SJSA1 (cell line): ENCODE measurements at regions not wholly inside any gene's neighbourhood (a gene's known extent, or its start where the extent isn't known, plus 50 kb on each side); places are given as distances from the start of the nearest gene placed in this dataset.
"Not testable (repeated sequence)": the region's sequence is repeated elsewhere in the genome, so short reads cannot be mapped to it uniquely, and the experiment has no call there.

Experiments
- DNase-seq, 2 experiments: peaks; one replicate each; pipeline ENCODE4 v3.0.0-alpha.2; 2015 to 2020; ENCODE audit warnings: low spot score in 2 of 2, low read depth in 1 of 2
- H3K27ac ChIP-seq: fragments of 250-450 bp; sonication (Bioruptor Pico); 2 replicates; pipeline ENCODE4 v1.5.1; 2020; ENCODE audit warnings: mild to moderate bottlenecking, moderate library complexity
- H3K27me3 ChIP-seq: fragments of 250-450 bp; sonication (Bioruptor Pico); replicated peaks from 2 replicates; pipeline ENCODE4 v1.5.1; 2020; ENCODE audit warnings: mild to moderate bottlenecking, moderate library complexity
- H3K36me3 ChIP-seq: fragments of 250-450 bp; sonication (Bioruptor Pico); 2 replicates; pipeline ENCODE4 v1.5.1; 2020; ENCODE audit warnings: mild to moderate bottlenecking
- H3K4me1 ChIP-seq: fragments of 250-450 bp; sonication (Bioruptor Pico); replicated peaks from 2 replicates; pipeline ENCODE4 v1.6.1; 2021; ENCODE audit warnings: mild to moderate bottlenecking
- H3K4me3 ChIP-seq: fragments of 250-450 bp; sonication (Bioruptor Pico); 2 replicates; pipeline ENCODE4 v1.5.1; 2020; ENCODE audit warnings: mild to moderate bottlenecking
- H3K9me3 ChIP-seq: fragments of 250-450 bp; sonication (Bioruptor Pico); replicated peaks from 2 replicates; pipeline ENCODE4 v1.5.1; 2020; ENCODE audit warnings: mild to moderate bottlenecking

DNA sequence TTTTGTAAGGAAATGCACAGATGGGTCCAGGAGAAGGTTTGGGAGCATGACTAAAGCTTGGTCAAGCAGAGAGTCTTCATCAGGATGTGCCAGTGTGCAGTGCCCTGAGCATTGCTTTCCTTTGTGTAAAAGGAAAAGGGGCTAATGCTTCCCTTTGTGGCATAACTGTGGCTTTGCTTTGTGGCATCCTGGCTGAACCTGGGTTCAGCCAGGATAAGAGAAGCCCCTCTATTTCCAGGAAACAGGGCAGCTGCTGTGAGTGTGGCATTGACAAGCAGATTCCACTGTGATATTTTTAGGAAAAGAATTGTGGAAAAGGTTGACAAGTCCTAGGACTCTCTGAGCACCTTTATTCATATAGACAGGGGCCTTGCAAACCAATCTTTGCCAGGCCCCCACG lies 193.4 kb upstream of the CXCL12 start:
- no peaks in the 10 kb centered on the region for H3K36me3 ChIP-seq
- no peak for DNase-seq
- no peak overlapping the region for H3K4me3 ChIP-seq
- H3K9me3 ChIP-seq: no peaks in the 10 kb centered on the region
- no peaks in the 10 kb centered on the region for H3K4me1 ChIP-seq
- no peaks in the 10 kb centered on the region for H3K27me3 ChIP-seq
- no peak overlapping the region for H3K27ac ChIP-seq

- not testable (repeated sequence) for H3K4me3 ChIP-seq, H3K36me3 ChIP-seq, DNase-seq, H3K4me1 ChIP-seq, H3K9me3 ChIP-seq, H3K27ac ChIP-seq, H3K27me3 ChIP-seq
Observed at GRCh38 chr10:44578963-44579362, 194.1 kb upstream of the CXCL12 start.

- H3K9me3 ChIP-seq: no peaks in the 10 kb centered on the region
- no peaks in the 10 kb centered on the region for H3K36me3 ChIP-seq
- no peaks in the 10 kb centered on the region for H3K4me1 ChIP-seq
- H3K27ac ChIP-seq: no peak overlapping the region
- DNase-seq: no peak
- no peaks in the 10 kb centered on the region for H3K27me3 ChIP-seq
- H3K4me3 ChIP-seq: no peak overlapping the region
Observed at GRCh38 chr10:44581996-44582395, 197.1 kb upstream of the CXCL12 start.

GRCh38 chr10:44587488-44588318 lies 202.8 kb upstream of the CXCL12 start:
- H3K9me3 ChIP-seq: no peaks in the 10 kb centered on the region
- no peaks in the 10 kb centered on the region for H3K27me3 ChIP-seq
- no peak overlapping the region for H3K27ac ChIP-seq
- no peaks in the 10 kb centered on the region for H3K36me3 ChIP-seq
- no peak for DNase-seq
- peaks cover 10% of the 10 kb centered on the region; the same call in 1 of the 2 replicates for H3K4me1 ChIP-seq
- no peak overlapping the region for H3K4me3 ChIP-seq

GRCh38 chr10:44589181-44589943 lies 204.5 kb upstream of the CXCL12 start:
- H3K36me3 ChIP-seq: no peaks in the 10 kb centered on the region
- no peaks in the 10 kb centered on the region for H3K9me3 ChIP-seq
- H3K27ac ChIP-seq: no peak overlapping the region
- DNase-seq: no peak
- no peaks in the 10 kb centered on the region for H3K27me3 ChIP-seq
- peaks cover 10% of the 10 kb centered on the region; the same call in 1 of the 2 replicates for H3K4me1 ChIP-seq
- no peak overlapping the region for H3K4me3 ChIP-seq

- no peak overlapping the region for H3K27ac ChIP-seq
- no peak for DNase-seq
Observed at GRCh38 chr10:44589944-44590449, 205.1 kb upstream of the CXCL12 start.

GRCh38 chr10:44591911-44592310 lies 207.0 kb upstream of the CXCL12 start:
- H3K4me3 ChIP-seq: no peak overlapping the region

More at GRCh38 chr10:44589944-44590449, 205.1 kb upstream of the CXCL12 start:
- Histone ChIP-seq H3K36me3 (no peaks in the 10 kb centered on the region), H3K4me3 (no peak overlapping the region), H3K4me1 (peaks cover 10% of the 10 kb centered on the region; the same call in 1 of the 2 replicates), H3K27me3 (no peaks in the 10 kb centered on the region), H3K9me3 (no peaks in the 10 kb centered on the region)

DNA sequence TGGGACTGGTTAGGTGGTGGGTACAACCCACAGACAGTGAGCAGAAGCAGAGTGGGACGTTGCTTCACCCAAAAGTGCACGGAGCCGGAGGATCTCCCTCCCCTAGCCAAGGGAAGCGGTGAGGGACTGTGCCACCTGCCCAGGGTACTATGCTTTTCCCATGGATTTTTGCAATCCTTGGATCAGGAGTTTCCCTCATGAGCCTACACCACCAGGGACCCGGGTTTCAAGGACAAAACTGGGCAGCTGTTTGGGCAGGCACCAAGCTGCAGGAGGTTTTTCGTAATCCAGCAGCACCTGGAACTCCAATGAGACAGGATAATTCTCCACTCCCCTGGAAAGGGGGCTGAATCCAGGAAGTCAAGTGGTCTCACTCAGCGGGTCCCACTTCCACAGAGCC lies 209.1 kb upstream of the CXCL12 start:
- Histone ChIP-seq H3K27ac (no peak overlapping the region), H3K27me3 (no peaks in the 10 kb centered on the region), H3K9me3 (no peaks in the 10 kb centered on the region), H3K36me3 (no peaks in the 10 kb centered on the region), H3K4me3 (no peak overlapping the region), H3K4me1 (peaks cover 10% of the 10 kb centered on the region; the same call in 1 of the 2 replicates)
- DNase-seq: no peak

More at GRCh38 chr10:44591911-44592310, 207.0 kb upstream of the CXCL12 start:
- Histone ChIP-seq H3K27me3 (no peaks in the 10 kb centered on the region), H3K9me3 (no peaks in the 10 kb centered on the region), H3K27ac (no peak overlapping the region), H3K4me1 (peaks cover 10% of the 10 kb centered on the region; the same call in 1 of the 2 replicates), H3K36me3 (no peaks in the 10 kb centered on the region)
- DNase-seq: no peak

- Histone ChIP-seq H3K27ac (no peak overlapping the region), H3K27me3 (peaks cover 2% of the 10 kb centered on the region; the same call in 1 of the 2 replicates), H3K36me3 (no peaks in the 10 kb centered on the region), H3K9me3 (no peaks in the 10 kb centered on the region), H3K4me3 (no peak overlapping the region), H3K4me1 (no peaks in the 10 kb centered on the region)
- no peak for DNase-seq
Observed at GRCh38 chr10:44607116-44607515, 222.2 kb upstream of the CXCL12 start.

DNA sequence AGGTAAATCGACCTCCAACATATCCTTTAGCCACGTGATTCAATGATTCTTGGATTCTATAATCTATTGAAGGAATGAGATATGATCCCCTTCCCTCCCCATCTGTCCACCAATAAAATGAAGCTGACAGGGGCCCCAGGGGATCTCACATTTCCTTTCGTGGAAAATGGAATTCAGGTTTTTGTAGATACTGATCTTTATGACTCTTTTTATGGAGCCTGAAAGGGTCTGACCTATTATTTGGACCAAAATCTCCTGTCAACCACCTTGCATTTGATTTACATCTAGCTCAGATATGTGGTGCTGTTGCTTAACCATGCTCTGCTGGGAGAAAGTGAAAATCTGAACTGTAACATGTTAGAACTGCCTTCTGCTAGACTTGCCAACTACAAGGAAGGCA lies 234.0 kb upstream of the CXCL12 start:
- Histone ChIP-seq H3K4me1 (no peaks in the 10 kb centered on the region), H3K9me3 (no peaks in the 10 kb centered on the region), H3K27me3 (no peaks in the 10 kb centered on the region; the same call in 1 of the 2 replicates), H3K4me3 (no peak overlapping the region), H3K36me3 (no peaks in the 10 kb centered on the region), H3K27ac (no peak overlapping the region)
- DNase-seq: no peak

GRCh38 chr10:44619521-44619920 lies 234.6 kb upstream of the CXCL12 start:
- Histone ChIP-seq H3K36me3 (no peaks in the 10 kb centered on the region), H3K4me3 (no peak overlapping the region), H3K27ac (no peak overlapping the region), H3K27me3 (no peaks in the 10 kb centered on the region; the same call in 1 of the 2 replicates), H3K4me1 (no peaks in the 10 kb centered on the region), H3K9me3 (no peaks in the 10 kb centered on the region)
- DNase-seq: no peak

DNA sequence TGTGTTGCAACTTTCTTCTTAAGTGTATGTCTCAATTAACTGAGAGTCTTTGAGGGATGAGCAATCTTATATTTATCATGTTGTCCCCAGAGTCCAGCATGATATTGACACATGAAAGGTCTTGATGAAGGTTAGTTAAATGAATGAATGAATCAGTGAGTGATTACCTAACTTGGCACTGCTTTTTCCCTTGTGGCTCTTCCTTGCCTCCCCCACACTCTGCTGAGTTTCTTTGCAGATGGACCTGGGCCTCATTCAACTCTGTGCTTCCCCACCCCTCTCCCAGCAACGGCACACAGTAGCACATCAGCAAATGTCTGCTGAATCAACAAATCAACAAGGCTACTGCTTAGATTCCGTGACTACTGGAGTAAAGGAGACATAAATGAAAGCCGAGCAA lies 235.1 kb upstream of the CXCL12 start:
- H3K4me3 ChIP-seq: no peak overlapping the region
- H3K27ac ChIP-seq: no peak overlapping the region
- H3K27me3 ChIP-seq: no peaks in the 10 kb centered on the region; the same call in 1 of the 2 replicates
- H3K4me1 ChIP-seq: no peaks in the 10 kb centered on the region
- DNase-seq: no peak
- H3K36me3 ChIP-seq: no peaks in the 10 kb centered on the region
- no peaks in the 10 kb centered on the region for H3K9me3 ChIP-seq

GRCh38 chr10:44627591-44628354 lies 242.9 kb upstream of the CXCL12 start:
- Histone ChIP-seq H3K9me3 (no peaks in the 10 kb centered on the region), H3K27ac (no peak overlapping the region), H3K4me3 (no peak overlapping the region), H3K27me3 (no peaks in the 10 kb centered on the region), H3K36me3 (no peaks in the 10 kb centered on the region), H3K4me1 (no peaks in the 10 kb centered on the region)
- DNase-seq: no peak
